ENCODE measurements at regions not wholly inside any gene's neighbourhood (a gene's known extent, or its start where the extent isn't known, plus 50 kb on each side); places are given as distances from the start of the nearest gene placed in this dataset.

GRCh38 chr4:138629669-138630068 lies 385.9 kb upstream of the NOCT start:
- no peak for TF ChIP-seq CTCF (optimal IDR thresholded peaks at IDR 0.05 in 1 of 3, IDR thresholded peaks at IDR 0.05 in 1 of 3, conservative IDR thresholded peaks at IDR 0.05 in 1 of 3; ENCODE audit: extremely low read depth in 1 of 3, insufficient read depth in 2 of 3, low read length in 3 of 3)
- TF ChIP-seq EZH2 (IDR thresholded peaks at IDR 0.05; ENCODE audit: low read length), result no peak
